ENCODE measurements at regions not wholly inside any gene's neighbourhood (a gene's known extent, or its start where the extent isn't known, plus 50 kb on each side); places are given as distances from the start of the nearest gene placed in this dataset.

DNA sequence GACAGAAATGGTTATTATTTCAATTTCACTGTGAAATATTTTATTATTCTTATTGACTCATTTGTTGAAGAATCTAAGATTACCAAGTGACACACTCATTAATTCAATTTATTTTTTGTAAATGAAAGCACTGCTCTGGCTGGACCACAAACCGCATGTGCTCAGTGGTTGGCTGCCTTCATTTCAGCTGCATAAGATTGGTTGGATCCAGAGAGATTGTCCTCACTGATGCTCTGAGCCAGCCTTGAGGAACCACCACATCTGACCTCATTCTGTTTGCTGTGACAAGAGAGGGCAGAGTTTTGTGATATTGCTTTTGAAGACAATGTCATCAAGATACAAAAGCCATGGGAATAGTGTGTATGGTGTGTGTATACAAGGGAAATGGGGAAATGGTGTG, 192.1 kb downstream of the CYRIA start:
- Histone ChIP-seq H3K23ac (ENCODE audit: low read depth, low read length) (no peak overlapping the region), H3K36me3 (ENCODE audit: control insufficient read depth, insufficient read depth, low read length) (no peaks in the 10 kb centered on the region), H2BK20ac (ENCODE audit: low read depth, low read length) (no peak overlapping the region), H4K20me1 (ENCODE audit: insufficient read depth, low read length) (no peaks in the 10 kb centered on the region), H3K79me1 (ENCODE audit: low read depth in 1 of 2, low read length in 2 of 2) (no peaks in the 10 kb centered on the region), H2AFZ (replicated peaks; ENCODE audit: low read length, poor library complexity) (no peak overlapping the region), H3K9me3 (ENCODE audit: control insufficient read depth, insufficient read depth, low read length) (peaks cover 18% of the 10 kb centered on the region), H3K4ac (ENCODE audit: low read depth, low read length) (no peak overlapping the region), H3K9me1 (ENCODE audit: insufficient read depth, low read length) (no peaks in the 10 kb centered on the region), H2AK9ac (replicated peaks; ENCODE audit: low read depth, low read length, poor library complexity) (no peak overlapping the region), H4K8ac (ENCODE audit: low read depth in 2 of 2, low read length in 2 of 2) (no peak overlapping the region), H3K4me2 (ENCODE audit: low read depth, low read length) (no peak overlapping the region), H3K9ac (ENCODE audit: low read depth, low read length) (no peak overlapping the region), H4K5ac (ENCODE audit: low read depth, low read length) (no peak overlapping the region), H2AK5ac (ENCODE audit: low read depth, low read length) (no peak overlapping the region), H4K91ac (ENCODE audit: insufficient read depth, low read depth, low read length) (no peak overlapping the region), H3K27ac (ENCODE audit: insufficient read depth, low read length) (no peak overlapping the region), H3K56ac (ENCODE audit: extremely low read depth, insufficient read depth, low read length) (no peak overlapping the region), H2BK120ac (ENCODE audit: low read depth, low read length) (no peak overlapping the region), H3K14ac (replicated peaks; ENCODE audit: low read depth, low read length) (no peak overlapping the region), H3K27me3 (ENCODE audit: control insufficient read depth, insufficient read depth, low read length) (no peaks in the 10 kb centered on the region), H3K18ac (ENCODE audit: low read depth, low read length) (no peak overlapping the region), H2BK5ac (ENCODE audit: low read depth, low read length, poor library complexity, severe bottlenecking) (no peak overlapping the region), H2BK15ac (ENCODE audit: low read depth, low read length) (no peak overlapping the region), H3K4me1 (ENCODE audit: control insufficient read depth, insufficient read depth, low read length) (no peaks in the 10 kb centered on the region), H3K4me3 (ENCODE audit: insufficient read depth, low read depth, low read length) (no peak overlapping the region)
- dilution Hi-C loops (cut with HindIII; ENCODE audit: low sequenced_read_pairs, unreplicated experiment) (no loop called here), in situ Hi-C loops (cut with MboI; ENCODE audit: low sequenced_read_pairs) (no loop called here), intact Hi-C loops (cut with micrococcal nuclease) (no loop called here)
- no TSS peak for BruUV-seq (replicated peaks)
- ChIA-PET CTCF (no interaction called here), POLR2A (ENCODE audit: unreplicated experiment) (no interaction called here)
- ATAC-seq (ENCODE audit: low read depth) (no peak), DNase-seq (no peak)
- TF ChIP-seq CHD1 (IDR thresholded peaks at IDR 0.05; ENCODE audit: low read depth, low read length): no peak
- TF ChIP-seq MXI1 (IDR thresholded peaks at IDR 0.05; ENCODE audit: borderline replicate concordance, low read depth, low read length): no peak
- TF ChIP-seq NFE2L2 (IDR thresholded peaks at IDR 0.05; ENCODE audit: low read depth, low read length): no peak
- TF ChIP-seq CEBPB (IDR thresholded peaks at IDR 0.05; ENCODE audit: low read depth, low read length): no peak
- TF ChIP-seq MAFK (IDR thresholded peaks at IDR 0.05; ENCODE audit: low read depth, low read length): no peak
- TF ChIP-seq, protein P1, sequence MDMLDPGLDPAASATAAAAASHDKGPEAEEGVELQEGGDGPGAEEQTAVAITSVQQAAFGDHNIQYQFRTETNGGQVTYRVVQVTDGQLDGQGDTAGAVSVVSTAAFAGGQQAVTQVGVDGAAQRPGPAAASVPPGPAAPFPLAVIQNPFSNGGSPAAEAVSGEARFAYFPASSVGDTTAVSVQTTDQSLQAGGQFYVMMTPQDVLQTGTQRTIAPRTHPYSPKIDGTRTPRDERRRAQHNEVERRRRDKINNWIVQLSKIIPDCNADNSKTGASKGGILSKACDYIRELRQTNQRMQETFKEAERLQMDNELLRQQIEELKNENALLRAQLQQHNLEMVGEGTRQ (IDR thresholded peaks at IDR 0.05; ENCODE audit: low read depth, low read length): no peak
- no peak for TF ChIP-seq BHLHE40 (IDR thresholded peaks at IDR 0.05; ENCODE audit: low read depth, low read length)
- TF ChIP-seq POLR2A (IDR thresholded peaks at IDR 0.05; ENCODE audit: low read depth, low read length): no peak
- TF ChIP-seq, protein P2, sequence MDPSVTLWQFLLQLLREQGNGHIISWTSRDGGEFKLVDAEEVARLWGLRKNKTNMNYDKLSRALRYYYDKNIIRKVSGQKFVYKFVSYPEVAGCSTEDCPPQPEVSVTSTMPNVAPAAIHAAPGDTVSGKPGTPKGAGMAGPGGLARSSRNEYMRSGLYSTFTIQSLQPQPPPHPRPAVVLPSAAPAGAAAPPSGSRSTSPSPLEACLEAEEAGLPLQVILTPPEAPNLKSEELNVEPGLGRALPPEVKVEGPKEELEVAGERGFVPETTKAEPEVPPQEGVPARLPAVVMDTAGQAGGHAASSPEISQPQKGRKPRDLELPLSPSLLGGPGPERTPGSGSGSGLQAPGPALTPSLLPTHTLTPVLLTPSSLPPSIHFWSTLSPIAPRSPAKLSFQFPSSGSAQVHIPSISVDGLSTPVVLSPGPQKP (IDR thresholded peaks at IDR 0.05; ENCODE audit: borderline replicate concordance, low read depth, low read length): no peak
- no peak for TF ChIP-seq RCOR1 (IDR thresholded peaks at IDR 0.05; ENCODE audit: insufficient replicate concordance, low read length)
- TF ChIP-seq SMC3 (IDR thresholded peaks at IDR 0.05; ENCODE audit: low read depth, low read length): no peak
- TF ChIP-seq, protein P3, sequence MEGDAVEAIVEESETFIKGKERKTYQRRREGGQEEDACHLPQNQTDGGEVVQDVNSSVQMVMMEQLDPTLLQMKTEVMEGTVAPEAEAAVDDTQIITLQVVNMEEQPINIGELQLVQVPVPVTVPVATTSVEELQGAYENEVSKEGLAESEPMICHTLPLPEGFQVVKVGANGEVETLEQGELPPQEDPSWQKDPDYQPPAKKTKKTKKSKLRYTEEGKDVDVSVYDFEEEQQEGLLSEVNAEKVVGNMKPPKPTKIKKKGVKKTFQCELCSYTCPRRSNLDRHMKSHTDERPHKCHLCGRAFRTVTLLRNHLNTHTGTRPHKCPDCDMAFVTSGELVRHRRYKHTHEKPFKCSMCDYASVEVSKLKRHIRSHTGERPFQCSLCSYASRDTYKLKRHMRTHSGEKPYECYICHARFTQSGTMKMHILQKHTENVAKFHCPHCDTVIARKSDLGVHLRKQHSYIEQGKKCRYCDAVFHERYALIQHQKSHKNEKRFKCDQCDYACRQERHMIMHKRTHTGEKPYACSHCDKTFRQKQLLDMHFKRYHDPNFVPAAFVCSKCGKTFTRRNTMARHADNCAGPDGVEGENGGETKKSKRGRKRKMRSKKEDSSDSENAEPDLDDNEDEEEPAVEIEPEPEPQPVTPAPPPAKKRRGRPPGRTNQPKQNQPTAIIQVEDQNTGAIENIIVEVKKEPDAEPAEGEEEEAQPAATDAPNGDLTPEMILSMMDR (conservative IDR thresholded peaks at IDR 0.05; ENCODE audit: low read depth, low read length): no peak
- no peak for TF ChIP-seq RAD21 (IDR thresholded peaks at IDR 0.05; ENCODE audit: low read length)
- no peak for TF ChIP-seq RFX5 (IDR thresholded peaks at IDR 0.05; ENCODE audit: low read depth, low read length)
- no peak for TF ChIP-seq MAZ (IDR thresholded peaks at IDR 0.05; ENCODE audit: borderline replicate concordance, low read depth, low read length)
- no peak for TF ChIP-seq FOS (IDR thresholded peaks at IDR 0.05; ENCODE audit: low read depth, low read length)
- no CpG with 5 or more reads among the region's 1 CpG for WGBS, 2 experiments (ENCODE audit: extremely low coverage in 2 of 2, insufficient read length in 1 of 2)

All from IMR-90 (cell line).